Superior temporal gyrus (tissue), 1 donor: ENCODE measurements at regions not wholly inside any gene's neighbourhood (a gene's known extent, or its start where the extent isn't known, plus 50 kb on each side); places are given as distances from the start of the nearest gene placed in this dataset.

Experiments
- DNase-seq: peaks from one replicate; pipeline ENCODE4 v3.0.0-alpha.2; 2016; ENCODE audit errors: extremely low spot score

- DNase-seq: no peak
Observed at GRCh38 chr12:126668961-126669360, 1598.0 kb upstream of the TMEM132C start.

GRCh38 chr12:126676434-126676833, 1590.5 kb upstream of the TMEM132C start:
- peak; percentile 75 for DNase-seq

- no peak for DNase-seq
Observed at GRCh38 chr12:126681676-126682075, 1585.3 kb upstream of the TMEM132C start.

- no peak for DNase-seq
Observed at GRCh38 chr12:126684703-126685102, 1582.3 kb upstream of the TMEM132C start.

- DNase-seq: no peak
Observed at GRCh38 chr12:126685636-126686035, 1581.3 kb upstream of the TMEM132C start.

- DNase-seq: no peak
Observed at GRCh38 chr12:126688556-126688955, 1578.4 kb upstream of the TMEM132C start.

GRCh38 chr12:126700096-126700495, 1566.9 kb upstream of the TMEM132C start:
- peak; percentile 23 for DNase-seq

GRCh38 chr12:126704609-126705008, 1562.4 kb upstream of the TMEM132C start:
- no peak for DNase-seq

GRCh38 chr12:126706300-126706699, 1560.7 kb upstream of the TMEM132C start:
- DNase-seq: no peak

- DNase-seq: no peak
Observed at GRCh38 chr12:126708492-126708896, 1558.5 kb upstream of the TMEM132C start.

- no peak for DNase-seq
Observed at GRCh38 chr12:126718365-126718764, 1548.6 kb upstream of the TMEM132C start.

- DNase-seq: no peak
Observed at GRCh38 chr12:126719912-126720705, 1546.9 kb upstream of the TMEM132C start.

- DNase-seq: no peak
Observed at GRCh38 chr12:126726481-126727217, 1540.3 kb upstream of the TMEM132C start.

- DNase-seq: no peak
Observed at GRCh38 chr12:126727218-126728075, 1539.5 kb upstream of the TMEM132C start.

- DNase-seq: no peak
Observed at GRCh38 chr12:126734296-126734695, 1532.7 kb upstream of the TMEM132C start.

GRCh38 chr12:126734710-126735109, 1532.3 kb upstream of the TMEM132C start:
- DNase-seq: no peak

GRCh38 chr12:126741536-126742240, 1525.3 kb upstream of the TMEM132C start:
- peak; percentile 13 for DNase-seq

- no peak for DNase-seq
Observed at GRCh38 chr12:126742241-126742641, 1524.7 kb upstream of the TMEM132C start.

GRCh38 chr12:126747530-126748149, 1519.3 kb upstream of the TMEM132C start:
- DNase-seq: peak; percentile 66

GRCh38 chr12:126752021-126752420, 1514.9 kb upstream of the TMEM132C start:
- DNase-seq: no peak

GRCh38 chr12:126757326-126757725, 1509.6 kb upstream of the TMEM132C start:
- no peak for DNase-seq
